C4-2B (cell line): ENCODE measurements at regions not wholly inside any gene's neighbourhood (a gene's known extent, or its start where the extent isn't known, plus 50 kb on each side); places are given as distances from the start of the nearest gene placed in this dataset.

Experiments used
- CTCF ChIP-seq: fragments of 450-650 bp; conservative IDR thresholded peaks from 2 replicates; pipeline ENCODE4 v1.5.1; 2017; ENCODE audit warnings: mild to moderate bottlenecking
- ZFX ChIP-seq: fragments of 450-650 bp; IDR thresholded peaks from 2 replicates; pipeline ENCODE4 v1.6.1; 2017

DNA sequence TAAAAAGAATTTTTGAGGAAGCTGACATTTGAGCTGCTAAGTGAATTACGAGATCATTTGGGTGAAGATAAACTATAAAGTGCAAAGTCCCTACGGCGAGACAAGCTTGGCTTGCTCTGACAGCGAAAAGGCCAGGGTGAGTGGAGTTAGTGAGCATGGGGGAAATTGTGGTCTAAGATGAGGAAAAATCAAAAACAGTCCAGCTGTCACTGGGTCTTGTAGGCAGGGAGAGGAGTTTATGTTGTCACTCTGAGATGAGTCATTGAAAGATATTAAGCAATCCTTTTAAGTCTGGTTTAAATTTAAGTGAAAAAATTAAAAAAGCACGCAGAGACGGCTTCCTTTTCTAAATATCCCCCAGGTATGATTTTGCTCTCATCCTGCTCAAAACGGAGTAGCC is 601.9 kb downstream of the MRPL39 start:
- TF ChIP-seq CTCF (no peak), ZFX (no peak)
